HG02623 (cell line): ENCODE measurements at regions not wholly inside any gene's neighbourhood (a gene's known extent, or its start where the extent isn't known, plus 50 kb on each side); places are given as distances from the start of the nearest gene placed in this dataset.

Experiments used
- ATAC-seq: cut with Tn5 transposase; IDR thresholded peaks from one replicate; pipeline ENCODE4 v1.9.1; 2021; ENCODE audit warnings: moderate library complexity; ENCODE audit not compliant: unreplicated experiment

GRCh38 chr11:103622296-103622695 lies 414.1 kb upstream of the DDI1 start:
- no peak for ATAC-seq

- no peak for ATAC-seq
Observed at GRCh38 chr11:103623933-103624332, 412.5 kb upstream of the DDI1 start.

DNA sequence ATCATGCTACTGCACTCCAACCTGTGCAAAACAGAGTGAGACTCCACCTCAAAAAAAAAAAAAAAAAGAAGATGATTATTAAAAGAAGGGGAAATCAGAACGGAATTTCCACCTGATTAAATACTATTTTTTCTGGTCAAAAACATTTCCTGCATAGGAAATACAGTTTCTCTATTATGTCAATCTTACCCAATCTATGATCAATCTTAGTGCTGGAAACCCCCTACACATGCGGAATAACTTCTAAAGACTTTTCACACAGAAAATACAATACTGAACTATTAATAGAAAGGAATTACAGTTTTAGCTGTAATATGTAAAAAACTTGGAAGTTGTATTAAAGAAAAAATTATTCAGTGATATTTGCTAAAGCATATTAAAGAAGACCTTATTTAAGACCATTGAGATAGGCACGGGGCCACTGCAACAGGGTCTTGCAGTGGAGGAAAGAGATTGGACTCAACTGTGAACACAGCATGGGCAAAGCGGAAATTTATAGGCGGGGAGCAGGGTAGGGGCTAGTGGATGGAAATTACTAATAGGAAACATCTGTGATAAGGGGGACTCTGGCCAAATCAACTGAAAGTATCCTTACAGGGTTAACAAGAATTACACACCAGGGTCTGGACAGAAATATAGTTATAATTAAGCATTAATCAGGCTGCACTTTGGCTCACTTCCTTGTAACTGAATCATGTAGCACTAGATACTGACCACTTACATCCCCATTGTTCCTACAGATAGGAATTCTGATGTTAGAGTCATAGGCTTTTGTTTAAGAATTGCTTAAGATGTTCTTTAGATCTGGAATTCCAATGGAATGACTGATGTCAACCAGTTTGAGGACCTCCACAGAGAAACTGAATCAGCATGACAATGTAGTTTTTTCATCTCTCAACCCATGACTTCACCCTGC lies 411.5 kb upstream of the DDI1 start:
- no peak for ATAC-seq

DNA sequence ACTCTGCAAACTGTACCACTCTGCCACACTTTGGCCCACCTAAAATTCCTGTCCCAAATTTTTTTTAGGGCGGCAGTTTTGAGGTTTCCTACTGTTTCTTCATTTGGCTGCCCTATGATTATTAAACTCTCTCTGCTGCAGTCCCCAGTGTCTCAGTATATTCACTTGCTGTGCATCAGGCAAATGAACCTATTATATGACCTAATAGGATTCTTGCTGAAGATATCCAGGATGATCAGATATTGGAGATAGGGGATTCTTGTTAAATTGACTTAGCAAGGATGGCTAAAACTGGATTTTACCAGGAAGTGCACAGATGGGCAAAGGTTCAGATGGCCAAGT lies 410.8 kb upstream of the DDI1 start:
- no peak for ATAC-seq

GRCh38 chr11:103628121-103628520 lies 408.3 kb upstream of the DDI1 start:
- ATAC-seq: no peak

- ATAC-seq: no peak
Observed at GRCh38 chr11:103631841-103632240, 404.6 kb upstream of the DDI1 start.

- no peak for ATAC-seq
Observed at GRCh38 chr11:103633068-103633788, 403.2 kb upstream of the DDI1 start.

- ATAC-seq: no peak
Observed at GRCh38 chr11:103633819-103634590, 402.4 kb upstream of the DDI1 start.

- ATAC-seq: no peak
Observed at GRCh38 chr11:103636232-103636631, 400.2 kb upstream of the DDI1 start.

DNA sequence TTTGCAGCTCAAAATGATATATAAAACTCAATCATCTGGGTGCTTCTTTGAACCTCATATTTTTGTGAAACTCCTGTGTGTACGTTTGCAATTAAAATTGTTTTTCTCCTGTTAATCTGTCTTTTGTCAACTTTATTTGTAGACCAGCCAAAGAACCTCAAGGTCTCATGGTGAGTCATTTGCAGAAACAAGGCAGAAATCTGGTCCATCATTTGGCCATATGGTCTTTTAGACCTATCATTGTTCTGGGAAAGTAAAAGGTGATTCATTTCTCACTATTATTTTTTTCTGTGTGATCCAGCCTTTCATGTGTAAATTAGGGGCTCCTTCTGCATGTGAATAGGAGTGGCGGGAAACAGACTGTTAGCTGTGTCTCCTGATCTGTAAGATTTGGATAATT lies 399.1 kb upstream of the DDI1 start:
- no peak for ATAC-seq

DNA sequence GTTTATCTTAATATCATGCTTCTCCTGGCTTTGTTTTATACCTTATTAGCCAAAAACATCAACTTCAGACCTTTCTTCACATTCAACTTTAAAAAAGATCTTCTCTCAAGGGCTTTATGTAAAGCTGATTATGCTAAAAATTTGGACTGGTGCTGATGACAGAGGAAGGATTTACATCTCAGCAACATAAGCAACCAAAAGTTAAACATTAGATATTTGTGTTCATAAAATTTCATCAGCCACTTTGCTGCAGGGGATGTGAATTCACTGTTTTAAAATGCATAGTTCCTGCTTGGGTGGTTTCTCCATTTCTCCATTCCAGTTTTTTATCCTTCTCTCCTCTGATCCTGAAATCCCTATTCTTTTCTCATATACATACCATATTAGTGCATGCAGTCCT lies 398.6 kb upstream of the DDI1 start:
- ATAC-seq: no peak

- no peak for ATAC-seq
Observed at GRCh38 chr11:103644676-103645075, 391.8 kb upstream of the DDI1 start.

GRCh38 chr11:103648054-103648453 lies 388.4 kb upstream of the DDI1 start:
- no peak for ATAC-seq

DNA sequence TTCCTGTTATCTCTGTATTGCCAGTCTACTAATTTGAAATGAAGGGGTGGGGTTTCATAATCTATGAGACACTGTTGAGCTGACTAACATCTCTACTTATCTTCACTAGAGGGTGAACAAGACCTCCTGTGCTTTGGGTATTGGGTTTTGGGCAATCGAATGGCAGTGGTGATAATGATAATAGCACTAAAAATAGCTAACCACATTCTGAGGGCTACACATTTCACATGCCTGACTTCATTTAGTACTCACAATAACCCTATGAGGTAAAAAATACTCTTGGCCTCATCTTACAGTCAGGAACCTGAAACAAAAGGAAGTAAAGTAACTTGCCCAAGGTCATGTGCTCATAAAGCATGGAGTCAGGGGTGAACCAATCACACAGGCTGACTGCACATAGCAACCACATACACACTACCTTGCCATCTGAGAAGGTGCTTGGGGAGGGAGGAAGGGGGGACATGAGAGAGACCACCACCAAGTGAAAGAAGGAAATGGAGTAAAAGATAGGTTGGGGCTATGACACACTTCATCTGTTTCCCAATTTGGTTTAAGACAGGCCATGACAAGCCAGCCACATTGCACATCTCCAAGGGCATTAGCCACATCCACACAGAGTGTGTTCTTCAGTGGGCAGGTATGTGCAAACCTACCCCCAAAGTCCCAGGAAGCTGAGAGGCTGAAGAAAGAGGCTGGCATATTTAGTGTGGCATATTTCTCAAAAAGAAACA lies 387.6 kb upstream of the DDI1 start:
- no peak for ATAC-seq

- ATAC-seq: no peak
Observed at GRCh38 chr11:103649401-103649895, 387.0 kb upstream of the DDI1 start.

- no peak for ATAC-seq
Observed at GRCh38 chr11:103650330-103650729, 386.1 kb upstream of the DDI1 start.

- ATAC-seq: no peak
Observed at GRCh38 chr11:103651341-103651998, 385.0 kb upstream of the DDI1 start.

DNA sequence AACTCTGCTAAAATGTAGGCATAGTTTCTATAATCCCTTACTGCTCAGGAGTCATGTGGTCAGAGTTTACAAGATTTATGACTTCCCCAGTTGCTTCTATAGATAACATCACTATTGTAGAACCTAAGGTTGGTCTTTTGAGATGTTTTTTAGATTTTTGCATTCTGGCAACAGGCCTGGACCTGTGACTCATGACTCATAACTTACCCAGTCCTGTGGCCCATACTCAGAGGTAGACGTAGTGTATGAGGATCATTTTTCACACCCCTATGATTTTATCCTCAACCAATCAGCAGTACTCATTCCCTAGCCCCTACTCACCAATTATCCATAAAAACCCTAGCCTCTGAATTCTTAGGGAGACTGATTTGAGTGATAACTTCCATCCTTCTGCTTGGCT lies 384.4 kb upstream of the DDI1 start:
- ATAC-seq: no peak

- no peak for ATAC-seq
Observed at GRCh38 chr11:103656382-103656781, 380.1 kb upstream of the DDI1 start.

DNA sequence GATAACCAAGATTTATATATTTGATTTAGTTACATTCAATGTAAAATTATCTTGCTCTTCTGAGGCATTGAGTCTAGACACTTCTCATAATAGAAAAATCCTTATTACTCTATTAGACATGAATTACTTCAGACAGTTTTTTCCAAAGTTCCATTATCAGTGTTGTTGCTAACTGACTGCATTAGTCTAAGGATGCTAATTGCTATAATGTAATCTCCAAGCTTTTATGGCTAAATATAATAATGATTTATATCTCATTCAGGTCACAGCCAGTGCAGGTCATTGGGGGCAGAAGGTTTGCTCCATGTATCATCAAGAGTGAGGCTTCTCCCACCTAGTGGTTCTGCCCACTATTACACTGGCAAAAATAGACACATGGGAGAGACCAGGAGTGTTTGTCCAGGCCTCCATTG lies 377.2 kb upstream of the DDI1 start:
- ATAC-seq: no peak
